Activated CD8-positive, alpha-beta memory T cell treated with anti-CD3 and anti-CD28 coated beads, Interleukin-2, amount 10 ng/mL, durations not matched to agents 7 days and 5 days (primary cell): ENCODE measurements at regions not wholly inside any gene's neighbourhood (a gene's known extent, or its start where the extent isn't known, plus 50 kb on each side); places are given as distances from the start of the nearest gene placed in this dataset.
A peak's percentile ranks its signal among the peaks of the same experiment; 100 is the strongest.

Source experiments
- ATAC-seq: fragments of 150-1000 bp; cut with Tn5 transposase; one replicate; pipeline ENCODE4 v1.10.0; 2021; ENCODE audit warnings: moderate library complexity
- CTCF ChIA-PET: fragments of 350-600 bp; sonication (Branson Sonifier 250); formaldehyde crosslinking; loops from one replicate; lab custom pipeline; 2021; ENCODE audit warnings: antibody characterized with exemption; lab: Charles Lee
- DNase-seq: peaks from one replicate; pipeline ENCODE4 v3.0.0-alpha.2; 2020
- H3K27ac Mint-ChIP-seq: one replicate; pipeline ENCODE4 v1.8.0; 2021; ENCODE audit warnings: mild to moderate bottlenecking, mixed read lengths
- H3K27me3 Mint-ChIP-seq: one replicate; pipeline ENCODE4 v1.8.0; 2021; ENCODE audit warnings: mixed read lengths
- H3K36me3 Mint-ChIP-seq: one replicate; pipeline ENCODE4 v1.8.0; 2021; ENCODE audit warnings: mild to moderate bottlenecking, mixed read lengths
- H3K4me1 Mint-ChIP-seq: one replicate; pipeline ENCODE4 v1.8.0; 2021; ENCODE audit warnings: mixed read lengths
- H3K4me3 Mint-ChIP-seq: one replicate; pipeline ENCODE4 v1.8.0; 2021; ENCODE audit warnings: mild to moderate bottlenecking, moderate library complexity, mixed read lengths
- H3K9me3 Mint-ChIP-seq: one replicate; pipeline ENCODE4 v1.8.0; 2022; ENCODE audit warnings: low read depth, mixed read lengths

- Mint-ChIP-seq H3K27ac (no peak overlapping the region), H3K4me3 (no peak overlapping the region), H3K27me3 (peaks cover 18% of the 10 kb centered on the region), H3K4me1 (peaks cover 2% of the 10 kb centered on the region), H3K9me3 (no peaks in the 10 kb centered on the region), H3K36me3 (no peaks in the 10 kb centered on the region)
- no peak for ATAC-seq
- DNase-seq, result no peak
- CTCF ChIA-PET, result interaction anchor here (0.7 to 2.1 kb wide), 7 partner anchors 10 to 964 kb away, joined by 3 to 12 read pairs (median 3); no protein-coding TSS in a partner anchor
These were observed 534.8 kb downstream of the INSC start for GRCh38 chr11:15649371-15650104.

DNA sequence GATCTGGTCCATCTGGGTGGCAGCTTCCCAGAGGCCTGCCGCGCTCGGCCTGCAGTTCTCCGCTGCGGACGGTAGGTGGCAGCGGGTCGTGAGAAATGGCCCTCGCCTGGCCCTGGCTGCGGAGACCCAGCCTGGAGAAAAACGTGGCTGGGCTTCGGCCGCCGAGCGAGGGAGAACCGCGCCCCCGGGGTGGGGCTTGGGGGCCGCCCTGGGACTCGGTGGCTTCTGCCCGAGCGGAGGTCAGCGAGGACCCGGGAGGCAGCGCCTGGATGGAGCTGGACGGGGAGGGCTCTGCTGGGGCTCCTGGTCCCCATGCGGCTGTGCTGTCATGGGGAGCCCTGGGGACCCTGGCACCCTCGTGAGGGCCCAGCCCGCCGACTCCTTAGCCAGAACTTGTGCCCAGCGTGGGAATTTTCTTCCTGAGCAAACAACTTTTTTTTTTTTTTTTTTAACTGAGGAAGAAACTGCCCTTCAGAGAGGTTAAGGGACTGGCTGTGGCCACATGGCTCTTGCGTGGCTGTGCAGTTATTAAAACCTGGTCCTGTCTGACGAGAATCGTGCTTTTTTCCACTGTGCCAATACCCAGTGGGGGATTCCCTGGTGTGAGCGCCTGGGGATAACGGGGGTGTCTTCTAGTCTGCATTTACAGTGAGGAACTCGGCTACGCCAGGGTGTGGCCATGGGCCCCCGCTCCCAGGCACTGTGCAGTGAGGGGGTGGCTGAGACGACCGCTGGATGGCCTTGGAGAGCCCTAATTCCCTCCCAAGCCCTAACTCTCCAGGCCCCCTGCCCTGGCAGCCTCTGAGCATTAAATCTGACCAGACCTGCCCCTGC, 535.6 kb downstream of the INSC start:
- ATAC-seq, result peak; percentile 93
- peaks cover 2% of the 10 kb centered on the region for H3K4me1 Mint-ChIP-seq
- DNase-seq, result peak; percentile 77
- H3K4me3 Mint-ChIP-seq, result no peak overlapping the region
- no peak overlapping the region for H3K27ac Mint-ChIP-seq
- H3K9me3 Mint-ChIP-seq, result no peaks in the 10 kb centered on the region
- H3K27me3 Mint-ChIP-seq, result peaks cover 18% of the 10 kb centered on the region
- CTCF ChIA-PET, result interaction anchor here (0.7 to 2.1 kb wide), 5 partner anchors 10 to 964 kb away, joined by 3 to 12 read pairs (median 3); no protein-coding TSS in a partner anchor
- no peaks in the 10 kb centered on the region for H3K36me3 Mint-ChIP-seq

GRCh38 chr11:15651033-15651432, 536.3 kb downstream of the INSC start:
- no peak overlapping the region for H3K27ac Mint-ChIP-seq

DNA sequence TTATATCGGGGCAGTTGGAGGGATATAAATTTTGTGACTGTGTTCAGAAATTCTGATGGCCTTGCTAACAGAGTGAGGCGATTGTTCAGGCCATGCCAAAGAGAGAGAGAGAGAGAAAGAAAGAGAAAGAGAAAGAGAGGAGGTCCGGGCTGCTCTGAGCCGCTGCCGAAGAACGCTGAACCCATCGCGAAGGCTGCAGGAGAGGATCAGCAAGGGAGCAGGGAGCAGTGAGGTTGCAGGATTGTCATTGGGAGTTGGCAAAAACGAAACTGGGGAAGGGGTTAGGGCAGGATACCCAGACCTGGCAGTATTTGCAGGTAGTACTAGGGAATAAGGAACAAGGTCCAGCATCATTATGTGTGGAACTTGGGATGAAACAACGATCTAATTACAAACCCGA, 537.1 kb downstream of the INSC start:
- Mint-ChIP-seq H3K9me3 (no peaks in the 10 kb centered on the region), H3K4me3 (no peak overlapping the region), H3K27ac (no peak overlapping the region), H3K36me3 (no peaks in the 10 kb centered on the region), H3K4me1 (peaks cover 2% of the 10 kb centered on the region), H3K27me3 (peaks cover 18% of the 10 kb centered on the region)
- no peak for ATAC-seq
- DNase-seq, result no peak
- CTCF ChIA-PET, result no interaction called here

More at GRCh38 chr11:15651033-15651432, 536.3 kb downstream of the INSC start:
- Mint-ChIP-seq H3K36me3 (no peaks in the 10 kb centered on the region), H3K4me1 (peaks cover 2% of the 10 kb centered on the region), H3K4me3 (no peak overlapping the region), H3K27me3 (peaks cover 18% of the 10 kb centered on the region), H3K9me3 (no peaks in the 10 kb centered on the region)
- ATAC-seq, result no peak
- CTCF ChIA-PET, result interaction anchor here (0.6 kb wide), 1 partner anchor 334 kb away, joined by 3 read pairs; no protein-coding TSS in a partner anchor
- DNase-seq, result no peak

DNA sequence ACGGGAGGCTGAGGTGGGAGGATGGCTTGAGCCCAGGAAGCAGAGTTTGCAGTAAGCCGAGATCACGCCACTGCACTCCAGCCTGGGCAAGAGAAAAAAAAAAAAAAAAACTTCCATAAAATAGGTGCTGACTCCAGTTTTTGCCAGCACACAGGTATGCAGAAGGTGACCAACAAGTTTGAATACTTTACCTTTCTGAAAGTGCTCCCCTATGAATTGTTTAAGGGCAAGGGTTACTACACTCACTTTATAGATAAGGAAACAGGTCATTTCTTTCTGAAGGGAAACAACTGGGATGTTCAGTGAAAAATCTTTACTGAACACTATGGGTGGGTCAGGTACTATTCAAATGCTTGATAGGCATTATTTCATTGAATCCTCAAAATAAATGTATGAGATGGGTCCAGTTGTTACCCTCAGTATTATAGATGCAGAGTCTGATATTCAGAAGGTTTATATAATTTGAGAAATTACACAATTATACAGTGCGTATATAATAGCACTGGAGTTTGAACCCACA, 538.5 kb downstream of the INSC start:
- peaks cover 18% of the 10 kb centered on the region for H3K27me3 Mint-ChIP-seq
- no peak for ATAC-seq
- H3K4me3 Mint-ChIP-seq, result no peak overlapping the region
- DNase-seq, result no peak
- H3K9me3 Mint-ChIP-seq, result no peaks in the 10 kb centered on the region
- H3K27ac Mint-ChIP-seq, result no peak overlapping the region
- peaks cover 2% of the 10 kb centered on the region for H3K4me1 Mint-ChIP-seq
- H3K36me3 Mint-ChIP-seq, result no peaks in the 10 kb centered on the region
- CTCF ChIA-PET, result interaction anchor here (0.7 kb wide), 1 partner anchor 90 kb away, joined by 3 read pairs; no protein-coding TSS in a partner anchor

- DNase-seq, result no peak
- Mint-ChIP-seq H3K27me3 (peaks cover 18% of the 10 kb centered on the region), H3K9me3 (no peaks in the 10 kb centered on the region), H3K4me3 (no peak overlapping the region), H3K4me1 (peaks cover 2% of the 10 kb centered on the region), H3K36me3 (no peaks in the 10 kb centered on the region), H3K27ac (no peak overlapping the region)
- CTCF ChIA-PET, result interaction anchor here (1.4 kb wide), 1 partner anchor 959 kb away, joined by 3 read pairs; no protein-coding TSS in a partner anchor
- no peak for ATAC-seq
These were observed 539.7 kb downstream of the INSC start for GRCh38 chr11:15654451-15654850.

DNA sequence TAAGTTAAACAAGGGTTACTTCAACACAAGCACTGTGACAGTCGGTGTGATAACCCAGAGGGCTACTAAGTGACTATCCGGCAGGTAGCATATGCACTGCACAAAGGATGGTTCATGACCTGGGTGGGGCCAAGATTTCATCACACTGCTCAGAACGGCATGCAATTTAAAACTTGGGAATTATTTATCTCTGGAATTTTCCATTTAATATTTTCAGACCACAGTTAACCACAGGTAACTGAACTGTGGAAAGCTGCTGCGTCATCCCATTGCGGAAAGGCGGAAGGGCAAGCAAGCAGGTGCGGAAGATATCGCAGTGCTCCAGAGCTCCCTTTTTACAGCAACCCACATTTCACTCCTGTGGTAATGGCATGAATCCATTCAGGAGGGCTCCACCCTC, 540.8 kb downstream of the INSC start:
- CTCF ChIA-PET, result interaction anchor here (1.4 kb wide), 1 partner anchor 958 kb away, joined by 3 read pairs; no protein-coding TSS in a partner anchor

GRCh38 chr11:15657264-15657663, 542.5 kb downstream of the INSC start:
- CTCF ChIA-PET, result no interaction called here

More for the DNA sequence above, 540.8 kb downstream of the INSC start:
- H3K4me1 Mint-ChIP-seq, result peaks cover 2% of the 10 kb centered on the region
- H3K27ac Mint-ChIP-seq, result no peak overlapping the region
- no peak overlapping the region for H3K4me3 Mint-ChIP-seq
- no peaks in the 10 kb centered on the region for H3K36me3 Mint-ChIP-seq
- no peak for DNase-seq
- H3K27me3 Mint-ChIP-seq, result peaks cover 18% of the 10 kb centered on the region
- H3K9me3 Mint-ChIP-seq, result no peaks in the 10 kb centered on the region
- no peak for ATAC-seq

DNA sequence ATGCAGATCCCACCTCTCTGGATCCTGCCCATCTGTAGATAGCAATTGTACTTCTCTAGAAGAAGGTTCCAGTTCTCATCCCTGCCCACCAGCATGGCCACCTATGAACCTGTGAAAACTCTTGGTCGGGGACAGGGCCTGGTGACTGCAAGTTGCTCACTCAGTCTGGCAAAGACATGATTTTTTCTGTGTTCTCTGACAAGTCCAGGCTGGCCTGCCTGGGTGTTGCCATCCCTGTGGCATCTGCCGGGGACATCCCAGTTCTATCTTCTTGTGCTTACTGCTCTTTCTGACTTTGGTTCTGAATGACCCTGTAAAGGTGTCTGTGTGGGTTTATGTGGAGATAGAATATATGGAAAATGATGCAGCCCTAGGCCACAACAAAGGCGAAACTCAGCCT, 545.8 kb downstream of the INSC start:
- CTCF ChIA-PET, result no interaction called here
- no peak overlapping the region for H3K4me3 Mint-ChIP-seq

More at GRCh38 chr11:15657264-15657663, 542.5 kb downstream of the INSC start:
- no peak for DNase-seq
- no peaks in the 10 kb centered on the region for H3K4me1 Mint-ChIP-seq
- no peak overlapping the region for H3K27ac Mint-ChIP-seq
- H3K4me3 Mint-ChIP-seq, result no peak overlapping the region
- no peaks in the 10 kb centered on the region for H3K9me3 Mint-ChIP-seq
- H3K27me3 Mint-ChIP-seq, result peaks cover 3% of the 10 kb centered on the region
- ATAC-seq, result no peak
- H3K36me3 Mint-ChIP-seq, result no peaks in the 10 kb centered on the region

DNA sequence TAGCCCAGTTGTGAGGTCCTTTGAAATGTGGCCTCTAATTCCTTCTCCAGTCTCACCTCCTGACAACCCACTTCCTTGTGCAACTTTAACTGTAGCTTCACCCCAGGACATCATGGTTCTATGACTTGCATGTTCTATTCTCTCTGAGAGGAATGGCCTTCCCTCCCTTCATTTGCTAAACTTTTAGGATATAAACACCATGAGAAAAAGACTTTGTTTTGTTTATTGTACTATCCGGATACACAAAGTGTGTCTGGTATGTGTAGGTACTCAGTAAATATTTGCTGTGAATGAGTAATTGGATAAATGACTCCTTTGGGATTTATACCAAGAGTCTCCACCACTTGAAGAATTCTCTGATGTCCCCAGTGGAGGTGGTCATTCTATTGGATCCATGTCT, 547.6 kb downstream of the INSC start:
- Mint-ChIP-seq H3K27ac (no peak overlapping the region), H3K36me3 (no peaks in the 10 kb centered on the region), H3K4me1 (no peaks in the 10 kb centered on the region), H3K27me3 (no peaks in the 10 kb centered on the region), H3K4me3 (no peak overlapping the region), H3K9me3 (no peaks in the 10 kb centered on the region)
- CTCF ChIA-PET, result interaction anchor here (1.5 kb wide), 1 partner anchor 41 kb away, joined by 3 read pairs; no protein-coding TSS in a partner anchor
- DNase-seq (no peak), ATAC-seq (no peak)

More for the DNA sequence above, 545.8 kb downstream of the INSC start:
- ATAC-seq (no peak), DNase-seq (no peak)
- no peaks in the 10 kb centered on the region for H3K36me3 Mint-ChIP-seq
- H3K27me3 Mint-ChIP-seq, result no peaks in the 10 kb centered on the region
- no peaks in the 10 kb centered on the region for H3K4me1 Mint-ChIP-seq
- H3K9me3 Mint-ChIP-seq, result no peaks in the 10 kb centered on the region
- no peak overlapping the region for H3K27ac Mint-ChIP-seq

DNA sequence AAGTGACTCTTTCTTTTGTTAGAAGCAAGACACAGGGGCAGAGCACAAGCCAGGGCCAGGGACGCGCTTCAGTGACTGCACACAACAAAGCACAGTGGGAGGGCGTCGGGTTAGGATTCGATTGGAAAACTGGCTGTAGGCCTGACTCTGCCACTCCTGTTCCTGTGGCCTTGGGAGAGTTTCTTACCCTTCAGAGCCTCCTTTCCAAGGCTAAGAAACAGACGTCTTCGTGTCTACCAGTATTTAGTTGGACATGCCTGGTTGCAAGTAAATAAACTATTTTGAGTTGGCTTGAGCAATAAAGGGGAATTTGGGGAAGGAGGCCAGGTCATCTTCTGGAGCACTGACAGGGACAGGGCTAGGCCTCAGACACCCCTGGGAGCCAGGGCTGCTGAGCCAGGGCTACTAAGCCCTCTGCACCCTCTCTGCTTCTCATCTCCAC, 549.1 kb downstream of the INSC start:
- H3K4me1 Mint-ChIP-seq, result no peaks in the 10 kb centered on the region
- H3K4me3 Mint-ChIP-seq, result no peak overlapping the region
- no peak overlapping the region for H3K27ac Mint-ChIP-seq
- DNase-seq, result no peak
- ATAC-seq, result no peak
- CTCF ChIA-PET, result interaction anchor here (1.3 to 1.5 kb wide), 2 partner anchors 15 to 40 kb away, joined by 3 read pairs; no protein-coding TSS in a partner anchor
- H3K9me3 Mint-ChIP-seq, result no peaks in the 10 kb centered on the region
- H3K36me3 Mint-ChIP-seq, result no peaks in the 10 kb centered on the region
- no peaks in the 10 kb centered on the region for H3K27me3 Mint-ChIP-seq

DNA sequence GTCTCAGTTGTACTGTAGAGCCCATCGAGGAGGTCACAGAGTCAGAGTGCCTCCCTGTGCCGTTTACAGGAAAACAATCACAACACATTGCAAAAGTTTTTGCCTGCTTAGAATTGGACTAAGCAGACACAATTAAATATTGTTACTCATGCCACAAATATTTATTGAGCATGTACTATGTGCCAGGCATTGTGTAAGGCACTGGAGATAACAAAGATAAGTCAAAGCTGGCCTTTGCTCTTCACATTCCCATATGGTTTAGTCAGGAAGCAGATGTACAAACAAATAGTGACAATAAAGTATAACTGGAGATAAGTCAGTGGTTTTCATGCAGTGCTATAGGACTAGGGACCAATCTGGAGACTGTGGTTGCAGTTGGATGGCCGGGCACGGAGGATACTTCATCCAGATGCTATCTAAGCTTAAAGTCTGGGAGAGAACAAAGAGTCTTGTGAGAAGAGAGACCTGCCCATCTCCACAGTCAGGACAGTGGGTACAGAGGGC, 550.7 kb downstream of the INSC start:
- CTCF ChIA-PET, result no interaction called here
- no peaks in the 10 kb centered on the region for H3K4me1 Mint-ChIP-seq
- ATAC-seq, result no peak

More for the DNA sequence above, 550.7 kb downstream of the INSC start:
- Mint-ChIP-seq H3K36me3 (no peaks in the 10 kb centered on the region), H3K27me3 (no peaks in the 10 kb centered on the region), H3K27ac (no peak overlapping the region), H3K9me3 (no peaks in the 10 kb centered on the region), H3K4me3 (no peak overlapping the region)
- DNase-seq, result no peak
